HG03139 (cell line): ENCODE measurements at regions not wholly inside any gene's neighbourhood (a gene's known extent, or its start where the extent isn't known, plus 50 kb on each side); places are given as distances from the start of the nearest gene placed in this dataset.

ENCODE experiments used
- ATAC-seq: cut with Tn5 transposase; IDR thresholded peaks from one replicate; pipeline ENCODE4 v1.9.1; 2021; ENCODE audit not compliant: unreplicated experiment

DNA sequence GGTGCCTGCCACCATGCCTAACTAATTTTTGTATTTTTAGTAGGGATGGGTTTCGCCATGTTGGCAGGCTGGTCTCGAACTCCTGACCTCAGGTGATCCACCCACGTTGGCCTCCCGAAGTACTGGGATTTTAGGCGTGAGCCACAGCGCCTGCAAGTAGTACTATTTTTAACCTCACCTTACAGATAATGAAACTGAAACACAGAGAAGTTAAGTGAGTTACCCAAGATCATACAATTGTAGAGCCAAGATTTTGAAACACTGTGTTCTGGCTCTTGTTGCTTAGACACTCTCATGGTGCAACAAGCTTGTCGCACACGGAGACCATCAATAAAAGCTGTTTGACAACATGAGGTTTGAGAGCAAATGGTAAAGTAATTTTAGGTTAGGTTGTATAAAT lies 159.1 kb upstream of the LMNTD1 start:
- ATAC-seq, result no peak

DNA sequence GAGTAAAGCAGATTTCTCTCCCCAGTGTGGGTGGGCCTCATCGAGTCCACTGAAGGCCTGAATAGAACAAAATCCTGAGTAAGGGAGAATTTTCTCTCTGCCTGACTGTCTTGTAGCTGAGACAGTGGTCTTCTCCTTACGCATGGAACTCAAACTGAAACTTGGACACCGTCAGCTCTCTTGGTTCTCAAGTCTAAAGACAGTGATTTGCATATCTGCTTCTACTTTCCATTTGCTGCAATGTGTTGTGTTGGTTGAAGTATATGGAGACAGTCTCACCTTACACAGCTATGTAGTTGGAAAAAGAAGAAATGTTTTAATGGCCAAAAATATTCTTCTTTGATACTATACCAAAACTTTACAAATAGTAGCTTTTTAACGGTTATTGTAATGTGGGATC lies 160.2 kb upstream of the LMNTD1 start:
- peak; percentile 95 for ATAC-seq

DNA sequence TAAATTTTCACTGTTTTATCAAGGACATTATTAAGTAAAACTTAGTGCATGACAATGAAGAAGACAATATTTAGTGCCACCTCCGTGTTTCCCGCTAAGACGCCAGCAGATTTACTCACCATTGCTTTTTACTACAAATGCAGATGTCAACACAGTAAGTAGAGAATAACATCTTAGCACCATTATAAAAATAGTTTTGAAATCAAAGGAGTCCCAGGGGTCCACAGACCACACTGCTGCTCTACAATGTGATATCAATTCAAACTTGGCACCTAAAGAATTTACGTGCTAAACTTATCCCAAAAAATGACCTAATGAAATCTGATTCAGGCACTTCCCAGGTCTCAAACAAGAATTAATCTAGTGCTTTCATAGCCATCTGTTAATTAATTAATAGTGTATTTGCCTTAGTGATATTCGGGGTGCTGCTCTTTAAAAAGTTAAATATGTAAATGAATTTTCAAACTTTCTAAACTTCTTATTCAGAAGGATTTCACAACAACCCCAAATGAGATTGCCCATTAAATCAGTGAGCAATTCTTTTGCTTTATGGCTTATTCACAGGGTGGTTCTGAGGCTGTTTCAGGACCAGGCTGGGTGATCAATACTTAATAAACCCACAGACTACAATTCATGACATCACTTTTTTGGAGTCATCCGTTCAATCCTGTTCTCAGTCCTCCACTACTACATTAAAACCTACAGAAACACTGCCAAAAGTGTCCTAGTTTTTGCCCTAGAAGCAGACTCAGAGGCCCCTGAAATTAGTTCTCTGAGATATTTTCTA lies 161.3 kb upstream of the LMNTD1 start:
- ATAC-seq, result no peak

DNA sequence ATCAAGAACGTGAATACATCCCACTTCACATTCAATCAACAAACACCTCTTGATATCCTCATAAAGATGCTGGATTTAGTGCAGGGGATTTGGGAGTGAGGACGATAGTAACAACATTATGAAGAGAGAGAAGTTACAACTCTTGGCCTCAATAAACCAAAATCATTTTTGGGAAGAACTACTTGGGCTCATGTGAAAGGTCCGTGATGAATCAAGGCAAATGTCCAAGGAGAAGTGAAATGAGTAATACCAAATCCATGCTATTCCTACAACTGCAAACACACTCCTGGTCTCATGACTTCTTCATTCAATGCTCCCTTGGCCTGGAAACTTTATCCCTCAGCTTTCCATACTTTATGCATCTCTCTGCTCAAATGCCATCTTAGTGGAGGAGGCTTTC lies 162.0 kb upstream of the LMNTD1 start:
- no peak for ATAC-seq

DNA sequence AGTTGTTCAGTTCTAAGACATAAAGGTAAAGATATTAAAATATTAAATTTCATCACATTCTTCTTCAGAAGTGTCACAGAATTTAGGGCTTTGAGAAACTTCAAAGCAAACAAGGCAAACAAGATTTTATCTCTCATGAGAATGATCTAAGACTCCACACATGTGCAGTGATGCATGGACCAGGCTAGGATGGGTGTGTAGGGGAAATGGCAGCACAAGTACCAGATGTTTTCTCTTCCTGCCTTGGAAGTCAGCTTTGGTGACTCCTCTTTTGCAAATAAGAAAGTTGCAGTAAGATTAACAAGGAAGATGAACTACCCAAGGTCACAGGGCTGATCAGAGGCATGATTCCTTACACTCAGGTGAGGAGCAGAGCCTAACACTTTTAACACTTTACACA lies 163.8 kb upstream of the LMNTD1 start:
- ATAC-seq, result no peak

DNA sequence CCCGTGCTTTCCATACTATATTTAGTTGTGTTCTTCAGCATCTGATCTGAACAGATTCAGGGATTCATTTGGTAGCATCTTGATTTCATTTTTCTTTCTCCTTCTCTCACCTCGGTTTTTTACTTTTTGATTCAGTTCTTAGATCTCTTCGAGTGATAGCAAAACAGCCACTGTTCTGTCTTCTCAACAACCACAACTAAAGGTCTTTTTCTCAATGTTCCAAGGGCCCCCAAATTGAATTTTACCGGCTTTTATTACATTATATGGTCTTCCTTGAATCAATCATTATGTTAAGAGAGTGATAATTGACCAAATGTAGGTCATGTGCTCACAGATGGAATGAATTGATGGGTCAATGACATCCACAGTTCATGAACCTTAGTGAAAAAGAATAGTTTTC lies 164.5 kb upstream of the LMNTD1 start:
- ATAC-seq, result no peak

DNA sequence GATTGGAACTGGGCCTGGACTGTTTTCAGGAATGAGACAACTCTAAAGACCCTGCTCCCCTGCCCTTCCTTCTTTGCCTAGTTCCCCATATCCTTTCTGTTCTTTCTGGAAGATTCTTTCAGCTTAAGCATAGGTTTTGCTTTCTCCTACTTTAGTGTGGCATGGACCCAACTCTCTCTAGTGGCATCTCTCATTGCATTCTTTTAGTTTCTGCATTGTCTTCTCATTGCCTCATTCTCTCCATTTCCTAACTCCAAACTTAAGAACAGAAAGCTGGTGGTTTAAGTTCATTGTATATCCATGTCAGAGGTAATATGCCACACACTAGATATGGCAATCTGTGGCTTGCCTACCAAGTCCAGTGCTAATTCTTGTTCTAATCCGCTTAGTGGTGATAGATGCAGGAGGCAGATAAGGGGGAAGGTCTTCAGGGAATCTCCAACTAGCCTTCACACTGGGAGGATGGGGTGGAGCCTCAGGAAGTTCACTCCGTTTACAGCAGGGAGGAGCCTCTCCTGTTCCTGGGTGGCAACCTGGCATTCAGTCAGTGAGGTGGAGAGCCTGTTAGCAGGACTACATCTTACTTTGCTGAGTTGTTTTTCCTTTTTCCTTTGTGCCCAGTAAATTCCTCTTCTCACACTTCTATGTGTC lies 165.1 kb upstream of the LMNTD1 start:
- no peak for ATAC-seq

DNA sequence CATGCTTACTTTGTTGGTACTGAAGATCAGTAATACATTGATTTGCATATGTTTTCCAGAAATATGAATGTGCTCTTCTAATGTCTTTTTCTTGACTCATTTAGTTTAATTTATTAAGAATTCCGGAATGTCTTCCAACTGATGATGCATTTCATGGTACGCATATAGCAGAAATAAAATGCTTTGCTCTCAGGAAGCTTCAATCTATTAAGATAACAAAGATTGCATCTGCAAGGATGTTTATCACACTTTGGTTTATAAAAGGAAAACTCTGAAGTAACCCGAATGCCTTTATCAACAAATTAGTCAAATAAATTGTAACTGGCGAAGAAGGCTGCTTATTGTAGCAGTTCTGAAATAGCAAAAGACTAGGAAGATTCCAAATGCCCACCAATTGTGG lies 166.4 kb upstream of the LMNTD1 start:
- ATAC-seq, result no peak

DNA sequence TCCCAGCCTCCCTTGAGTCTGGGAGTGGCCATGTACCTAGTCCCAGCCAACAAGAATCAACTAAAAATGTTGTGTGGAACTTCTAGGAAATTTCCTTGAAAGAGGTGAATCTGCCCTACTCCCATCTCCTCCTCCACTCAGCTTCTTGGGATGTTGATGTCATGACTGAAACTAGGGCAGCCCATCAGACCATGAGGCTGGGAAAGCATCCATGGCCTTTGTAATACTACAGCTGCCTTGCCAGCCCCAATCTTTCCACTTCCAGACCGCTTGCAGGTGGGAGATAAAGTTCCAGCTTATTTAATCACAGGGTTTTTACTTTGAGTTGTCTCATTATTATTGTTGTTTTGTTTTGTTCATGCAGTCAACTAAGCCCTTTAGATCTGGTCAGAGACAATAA lies 170.3 kb upstream of the LMNTD1 start:
- no peak for ATAC-seq

DNA sequence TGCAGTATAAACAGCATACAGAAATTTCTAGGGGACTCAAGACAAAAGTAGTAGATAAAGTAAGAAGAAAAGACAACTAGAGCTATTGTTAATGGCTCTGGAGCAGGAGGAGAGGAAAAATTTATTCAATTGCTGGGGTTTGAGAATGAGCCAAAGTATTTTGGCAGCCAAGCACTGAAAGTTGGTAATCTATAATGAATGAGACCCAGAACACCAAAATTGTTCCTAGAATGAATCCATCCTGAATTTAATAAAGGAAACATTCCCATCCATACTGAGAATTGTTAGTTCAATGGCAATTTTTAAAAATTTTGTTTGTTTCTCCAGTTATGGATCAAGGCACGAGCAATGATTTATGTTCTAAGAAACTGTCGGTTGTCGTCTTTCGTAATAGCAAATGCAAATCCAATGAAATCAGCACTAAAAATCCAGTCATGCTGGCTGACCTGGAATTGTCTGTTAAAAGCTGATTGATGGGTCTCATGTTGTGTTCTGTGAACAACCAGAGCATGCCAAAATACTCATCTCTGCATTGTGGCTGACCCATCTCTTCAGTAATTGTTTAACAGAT lies 170.9 kb upstream of the LMNTD1 start:
- ATAC-seq, result no peak

DNA sequence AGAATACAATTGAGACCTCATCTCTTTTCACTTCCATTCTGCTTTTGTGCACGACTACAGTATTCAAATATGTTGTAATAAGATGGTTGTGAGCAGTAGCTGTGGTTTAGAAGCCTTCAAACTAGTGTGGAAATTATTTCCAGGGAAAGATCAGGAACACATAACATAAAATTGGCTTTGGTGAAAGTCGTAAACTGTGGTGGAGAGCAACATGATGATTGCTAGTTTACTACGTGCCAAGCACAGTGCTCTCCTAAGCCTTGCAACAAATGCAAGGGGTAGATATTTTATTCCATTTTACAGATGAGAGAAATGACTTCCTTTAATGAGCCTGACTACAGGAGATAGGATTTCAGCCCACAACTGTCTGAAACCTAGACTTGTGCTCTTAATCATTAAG lies 172.4 kb upstream of the LMNTD1 start:
- ATAC-seq, result no peak

DNA sequence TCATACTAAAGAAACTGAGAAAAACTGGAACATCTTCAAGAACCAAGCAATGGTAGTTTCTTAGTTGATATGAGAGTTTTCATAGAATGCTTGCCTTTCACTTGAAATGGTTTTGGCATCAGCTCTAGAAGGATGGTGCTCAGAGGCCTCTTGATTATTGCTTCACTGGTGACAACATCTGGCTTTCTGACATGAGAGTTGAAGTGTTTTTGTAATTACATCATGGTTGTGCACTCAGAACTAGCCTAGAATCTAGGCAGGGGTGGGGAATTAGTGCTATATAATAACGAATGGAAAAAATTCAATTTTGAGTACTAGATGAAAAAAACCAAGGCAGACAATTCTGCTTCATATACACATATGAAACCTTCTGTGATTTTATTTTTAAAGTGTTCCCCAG lies 172.8 kb upstream of the LMNTD1 start:
- no peak for ATAC-seq

DNA sequence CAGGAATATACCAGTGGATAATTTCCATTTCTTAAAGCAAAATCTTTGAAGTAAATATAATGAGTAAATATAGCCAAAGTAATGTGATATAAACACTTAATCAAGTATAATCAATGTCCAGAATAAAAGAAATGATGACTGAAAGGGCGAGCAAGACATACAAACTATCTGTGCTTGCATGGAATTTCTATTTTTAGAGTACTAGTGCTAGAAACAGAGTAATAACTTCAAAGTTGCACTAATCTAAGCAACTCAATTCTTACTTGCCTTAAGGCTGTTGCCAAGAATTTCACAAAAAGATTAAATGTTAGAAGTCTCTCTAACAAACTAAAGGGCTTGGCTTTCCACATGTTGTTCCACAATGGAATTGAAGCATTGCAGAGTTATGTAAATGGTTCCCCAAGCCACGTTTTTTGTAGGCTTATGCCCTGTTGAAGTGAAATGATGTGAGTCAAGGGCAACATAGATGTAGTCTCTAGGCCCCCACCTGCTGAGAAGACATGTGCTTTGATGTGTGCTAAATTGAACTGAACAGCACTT lies 175.0 kb upstream of the LMNTD1 start:
- ATAC-seq, result no peak

DNA sequence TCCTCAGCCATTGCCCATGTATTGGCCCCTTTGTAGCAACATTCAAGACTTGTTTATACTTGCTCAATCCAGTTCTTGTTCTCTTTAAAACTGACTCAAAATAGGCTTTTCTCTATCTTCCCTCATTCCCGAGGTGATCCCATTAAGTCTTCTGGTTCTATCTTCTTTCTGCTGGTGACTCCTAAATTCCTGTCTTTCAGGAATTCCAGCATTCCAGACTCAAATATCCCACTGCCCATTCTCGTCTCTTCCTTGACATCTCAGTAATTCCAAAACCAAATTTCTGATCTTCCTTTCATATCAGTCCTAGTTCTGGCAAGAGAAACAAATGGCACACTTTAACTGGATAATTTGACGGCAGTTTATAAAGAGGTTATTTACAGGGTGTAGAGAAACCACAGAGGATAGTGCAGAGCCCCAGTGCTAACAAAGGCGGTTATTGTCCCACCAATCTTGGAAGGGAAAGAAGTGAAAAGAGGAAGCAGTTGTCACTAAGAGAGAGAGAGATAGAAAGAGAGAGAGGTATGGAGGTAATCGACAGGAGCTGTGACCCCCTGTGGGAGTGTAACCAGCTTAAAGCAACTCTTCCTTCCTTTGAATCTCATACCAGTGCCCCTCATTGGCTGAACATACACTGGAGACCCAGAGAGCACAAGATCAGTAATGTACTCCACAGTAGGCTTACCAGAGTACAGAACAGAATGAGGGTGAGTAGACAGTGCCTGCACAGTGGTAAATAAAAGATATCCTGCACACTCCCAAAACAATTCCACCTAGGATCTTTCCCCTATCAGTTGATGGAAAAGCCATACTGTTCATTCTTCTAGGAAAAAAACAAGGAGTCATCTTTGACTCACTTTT lies 177.6 kb upstream of the LMNTD1 start:
- no peak for ATAC-seq

DNA sequence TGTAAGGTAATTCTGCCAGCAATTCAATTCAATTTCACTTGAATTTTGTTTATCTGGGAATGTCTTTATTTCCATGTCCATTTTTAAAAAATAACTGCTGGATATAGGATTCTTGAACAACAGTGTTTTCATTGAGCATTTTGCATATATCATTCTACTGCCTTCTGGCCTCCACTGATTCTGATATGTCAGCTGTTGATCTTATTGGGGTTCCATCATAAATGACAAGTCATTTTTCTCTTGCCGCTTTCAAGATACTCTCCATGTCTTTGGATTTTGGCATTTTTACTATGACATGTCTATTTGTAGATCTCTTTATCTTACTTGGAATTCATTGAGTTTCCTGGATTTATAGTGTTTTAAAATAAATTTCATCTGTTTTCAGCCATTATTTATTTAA lies 180.5 kb upstream of the LMNTD1 start:
- ATAC-seq, result no peak

DNA sequence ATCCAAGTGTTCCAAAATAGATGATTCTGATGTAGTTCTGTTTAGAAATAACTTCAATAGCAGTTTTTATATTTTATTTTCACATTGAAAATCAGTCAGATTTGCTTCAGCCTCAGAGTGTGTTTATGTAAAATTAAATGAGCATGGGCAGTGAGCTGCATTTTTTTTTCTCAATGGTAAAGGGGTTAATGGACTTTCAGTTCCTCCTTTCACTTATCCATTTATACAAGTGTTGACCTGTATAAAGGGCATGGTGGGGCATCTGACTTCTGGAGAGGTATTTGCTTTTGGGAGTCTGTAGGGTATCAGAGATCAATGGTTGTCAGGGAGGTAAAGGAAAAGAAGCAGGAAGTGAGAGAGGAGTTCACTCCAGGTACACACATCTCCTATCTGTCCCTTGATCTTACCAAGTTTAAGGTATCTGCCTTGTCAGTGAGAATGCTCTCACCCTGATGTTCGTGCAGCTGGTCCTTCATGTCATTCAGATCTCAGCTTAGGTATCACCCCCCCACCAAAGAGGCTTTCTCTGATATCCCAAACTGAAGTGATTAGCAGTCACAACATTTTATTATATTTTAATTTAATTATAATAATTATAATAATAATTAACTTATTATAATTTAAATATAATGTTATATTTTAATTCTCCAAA lies 181.6 kb upstream of the LMNTD1 start:
- peak; percentile 75 for ATAC-seq

DNA sequence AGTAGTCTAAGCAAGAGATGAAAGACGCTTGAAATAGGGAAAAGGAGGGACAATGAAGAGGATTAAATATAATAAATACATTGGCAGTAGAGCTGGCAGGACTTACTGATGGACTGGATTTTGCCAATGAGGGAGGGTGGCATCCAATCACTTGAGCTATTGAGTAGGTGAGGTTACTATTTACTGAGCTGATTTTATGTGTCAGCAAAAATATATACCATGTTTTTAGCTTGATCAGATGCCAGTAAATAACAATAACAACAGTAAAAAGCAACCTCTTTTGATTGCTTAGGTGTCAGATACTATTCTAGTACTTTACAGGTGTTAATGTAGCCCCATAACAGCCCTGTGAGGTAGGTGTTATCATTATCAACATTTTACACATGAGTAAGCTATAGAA lies 187.5 kb upstream of the LMNTD1 start:
- ATAC-seq, result no peak

DNA sequence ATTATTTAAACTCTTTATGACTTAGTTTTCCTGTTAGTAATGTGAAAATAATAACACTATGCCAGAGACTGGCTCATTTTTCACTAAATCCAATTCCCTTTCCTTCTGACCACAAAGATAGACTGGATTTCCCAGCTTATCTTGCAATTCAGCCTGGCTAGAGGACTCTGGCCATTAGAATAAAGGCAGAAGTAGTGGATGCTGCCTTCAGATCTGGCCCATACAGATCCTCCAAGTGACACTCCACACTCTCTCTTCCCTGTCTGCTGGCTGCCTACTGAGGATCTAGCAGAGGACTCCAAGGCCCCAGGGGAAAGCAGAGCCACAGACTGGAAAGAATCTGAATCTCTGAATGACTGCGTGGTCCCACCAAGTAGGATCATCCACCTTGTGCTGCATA lies 188.8 kb upstream of the LMNTD1 start:
- ATAC-seq, result no peak

DNA sequence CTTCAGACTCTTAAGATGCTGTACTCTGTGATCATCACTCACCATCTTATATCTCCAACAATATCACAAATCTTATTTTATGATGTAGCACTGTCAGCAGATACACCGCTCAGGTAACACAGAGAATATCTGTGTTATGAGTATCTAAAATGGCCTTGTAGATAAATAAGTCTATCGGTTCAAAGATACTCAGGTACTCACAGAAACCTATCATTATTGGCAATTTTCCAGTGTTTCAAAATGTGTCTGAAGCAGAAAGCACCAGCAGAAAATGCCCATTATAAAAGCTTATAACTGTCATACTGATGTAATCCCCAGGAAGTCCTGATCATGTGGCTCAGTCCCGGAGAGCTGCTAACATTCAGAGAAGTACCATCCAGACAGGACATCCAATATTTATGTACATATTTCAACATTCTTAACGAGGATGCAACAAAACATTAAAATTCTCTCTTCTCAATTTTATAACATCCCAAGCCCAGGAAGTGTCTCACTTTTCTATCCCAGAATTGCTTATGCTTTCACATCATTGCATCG lies 190.7 kb upstream of the LMNTD1 start:
- ATAC-seq, result no peak

DNA sequence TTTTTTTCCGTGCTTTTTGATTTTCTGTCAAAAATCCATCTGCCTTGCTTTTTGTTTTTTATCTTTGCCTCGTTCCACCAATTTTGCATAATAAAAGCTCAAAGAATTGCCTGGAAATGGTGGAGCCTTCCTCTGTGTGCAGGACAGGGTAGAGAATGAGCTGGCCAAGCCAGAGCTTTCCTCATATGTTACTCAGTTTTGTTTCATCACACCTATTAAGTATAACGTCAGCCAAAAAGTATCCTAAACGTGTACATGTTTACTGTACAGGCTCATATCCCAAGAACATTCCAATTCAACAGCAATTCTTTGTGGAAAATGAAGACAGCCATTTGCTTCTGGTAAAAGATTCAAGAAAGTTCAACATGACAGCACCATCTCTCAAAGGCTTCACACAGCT lies 191.2 kb upstream of the LMNTD1 start:
- no peak for ATAC-seq

DNA sequence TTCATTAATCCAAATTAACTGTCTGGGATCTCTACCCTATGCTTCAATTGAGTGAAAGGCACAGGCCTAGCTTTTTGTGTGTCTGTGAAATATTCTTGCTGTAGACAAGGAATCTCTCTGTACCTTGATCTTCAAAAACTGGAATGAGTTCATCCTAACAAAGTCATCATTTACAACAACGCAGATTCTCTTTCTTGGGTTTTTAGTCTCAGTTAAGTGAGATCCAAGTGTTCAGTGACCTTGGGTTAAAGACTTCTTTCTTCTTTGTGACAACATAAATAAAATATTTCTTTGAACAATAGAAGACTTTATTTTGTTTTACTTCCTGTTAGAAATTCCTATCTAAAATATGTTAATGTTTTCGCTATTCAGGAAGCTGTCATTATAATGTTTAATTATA lies 192.2 kb upstream of the LMNTD1 start:
- no peak for ATAC-seq
